HG03558 (cell line): ENCODE measurements at regions not wholly inside any gene's neighbourhood (a gene's known extent, or its start where the extent isn't known, plus 50 kb on each side); places are given as distances from the start of the nearest gene placed in this dataset.
"Not testable (repeated sequence)": the region's sequence is repeated elsewhere in the genome, so short reads cannot be mapped to it uniquely, and the experiment has no call there.

Source experiments
- ATAC-seq: cut with Tn5 transposase; IDR thresholded peaks from one replicate; pipeline ENCODE4 v1.9.1; 2021; ENCODE audit warnings: moderate number of reproducible peaks; ENCODE audit not compliant: unreplicated experiment; ENCODE audit errors: extremely low read depth

DNA sequence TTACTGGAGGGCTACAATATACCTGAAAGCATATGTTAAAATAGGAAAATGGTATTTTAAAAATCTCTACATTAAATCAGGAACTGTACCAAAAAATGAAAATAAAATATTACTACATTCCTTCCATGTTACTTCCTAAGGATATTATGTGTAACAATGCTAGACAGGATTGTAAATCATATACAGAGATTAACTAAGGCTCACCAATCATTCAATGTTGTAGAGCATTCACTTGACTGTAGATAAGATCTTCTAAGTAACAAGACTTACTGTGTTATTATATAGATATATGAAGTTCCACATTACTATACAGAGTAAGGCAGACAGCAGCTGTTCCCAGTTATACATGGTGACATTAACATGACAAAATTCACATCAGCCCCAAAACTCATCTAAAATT lies 1919.1 kb upstream of the CDH9 start:
- ATAC-seq, result no peak

DNA sequence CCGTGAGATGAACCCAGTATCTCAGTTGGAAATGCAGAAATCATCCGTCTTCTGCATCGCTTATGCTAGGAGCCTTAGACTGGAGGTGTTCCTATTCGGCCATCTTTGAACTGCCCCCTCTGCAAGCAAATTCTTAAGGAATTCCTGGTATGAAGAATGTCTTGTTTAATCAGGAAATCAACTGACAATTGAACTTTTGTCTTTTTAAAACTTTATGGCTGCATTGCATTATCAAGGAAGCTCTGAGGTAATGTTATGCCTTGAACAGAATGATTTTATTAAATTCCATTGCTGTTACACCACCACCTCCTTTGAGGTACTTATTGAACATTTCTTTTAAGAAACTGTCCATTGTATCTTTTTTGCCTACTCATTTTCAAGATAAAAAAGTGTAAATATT lies 1915.7 kb upstream of the CDH9 start:
- no peak for ATAC-seq

DNA sequence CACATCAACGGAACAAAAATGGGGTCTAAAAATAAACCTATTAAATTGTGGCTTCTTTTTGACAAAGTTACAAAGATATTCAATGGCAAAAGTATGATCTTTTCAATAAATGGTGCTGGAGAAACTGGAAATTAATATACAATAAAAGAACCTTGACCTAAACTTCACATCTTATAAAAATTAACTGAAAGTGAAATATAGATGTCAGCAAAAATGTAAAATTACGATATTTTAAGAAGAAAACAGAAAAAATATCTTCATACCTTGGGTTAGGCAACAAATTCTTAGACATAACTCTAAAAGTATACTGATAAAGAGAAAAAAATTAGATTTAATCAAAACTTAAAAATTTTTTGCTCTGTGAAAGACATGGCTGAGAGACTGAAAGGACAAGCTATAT lies 1909.5 kb upstream of the CDH9 start:
- no peak for ATAC-seq

GRCh38 chr5:28945859-28946258 lies 1907.5 kb upstream of the CDH9 start:
- no peak for ATAC-seq

GRCh38 chr5:28929366-28929765 lies 1891.0 kb upstream of the CDH9 start:
- not testable (repeated sequence) for ATAC-seq

DNA sequence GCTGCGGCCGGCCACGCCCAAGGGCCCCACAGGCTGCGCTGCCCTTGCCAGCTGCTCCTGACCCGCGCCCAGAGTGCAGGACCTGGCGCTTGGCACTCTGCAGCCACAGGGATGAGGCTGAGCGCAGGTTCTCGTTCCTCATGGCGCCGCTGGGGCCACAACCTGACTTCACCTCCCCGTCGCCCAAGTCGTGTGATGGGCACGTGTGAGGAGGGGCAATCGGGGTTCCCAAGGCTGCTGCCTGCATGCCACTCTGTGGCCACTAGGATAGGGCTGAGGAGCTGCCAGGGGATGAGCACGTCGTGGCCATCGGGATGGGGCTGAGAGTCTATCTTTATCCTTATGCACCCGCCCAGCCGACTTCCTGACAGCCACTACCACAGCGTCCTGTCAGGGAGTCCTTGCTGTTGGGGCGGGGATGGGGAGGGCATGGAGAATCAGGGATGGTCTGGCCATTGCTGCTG lies 1890.0 kb upstream of the CDH9 start:
- not testable (repeated sequence) for ATAC-seq

- no peak for ATAC-seq
These were observed 1889.4 kb upstream of the CDH9 start for GRCh38 chr5:28927559-28928326.

DNA sequence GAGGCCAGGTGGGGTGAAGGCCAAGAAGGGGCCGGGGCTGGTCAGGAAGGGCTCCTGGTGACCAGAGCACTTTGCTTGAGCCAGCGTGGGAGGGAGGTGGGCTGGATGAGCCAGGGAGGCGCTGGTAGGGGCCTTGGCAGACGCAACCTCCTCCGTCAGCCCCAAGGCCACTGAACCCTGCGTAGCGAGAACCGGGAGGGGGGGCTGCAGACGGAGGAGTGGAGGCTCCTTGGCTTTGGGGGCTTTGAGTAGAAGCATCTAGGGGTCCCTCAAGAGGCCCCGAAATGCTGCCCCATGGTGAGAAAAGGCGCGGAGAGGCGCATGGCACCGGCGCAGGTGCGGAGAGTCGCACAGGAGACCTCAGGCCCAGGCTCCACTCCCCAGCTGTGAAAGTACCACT lies 1888.0 kb upstream of the CDH9 start:
- ATAC-seq, result no peak

DNA sequence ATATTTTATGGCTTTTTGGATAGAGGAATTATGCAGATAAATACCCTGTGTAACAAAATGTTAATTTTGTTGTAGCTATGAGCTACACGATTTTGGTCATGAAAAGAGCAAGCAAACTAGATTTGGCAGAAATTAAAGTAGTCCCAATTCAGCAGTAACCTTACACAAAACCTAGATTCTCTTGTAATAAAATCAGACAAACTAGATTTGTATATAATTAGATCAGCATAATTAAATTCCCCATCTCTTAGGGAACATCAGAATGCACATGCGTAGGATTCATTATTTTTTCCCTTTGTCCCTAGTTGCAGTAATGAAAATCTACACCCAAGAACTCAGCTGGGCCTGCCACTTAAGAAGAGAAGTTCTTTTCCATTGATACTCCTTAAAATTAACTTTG lies 1879.2 kb upstream of the CDH9 start:
- ATAC-seq, result no peak

DNA sequence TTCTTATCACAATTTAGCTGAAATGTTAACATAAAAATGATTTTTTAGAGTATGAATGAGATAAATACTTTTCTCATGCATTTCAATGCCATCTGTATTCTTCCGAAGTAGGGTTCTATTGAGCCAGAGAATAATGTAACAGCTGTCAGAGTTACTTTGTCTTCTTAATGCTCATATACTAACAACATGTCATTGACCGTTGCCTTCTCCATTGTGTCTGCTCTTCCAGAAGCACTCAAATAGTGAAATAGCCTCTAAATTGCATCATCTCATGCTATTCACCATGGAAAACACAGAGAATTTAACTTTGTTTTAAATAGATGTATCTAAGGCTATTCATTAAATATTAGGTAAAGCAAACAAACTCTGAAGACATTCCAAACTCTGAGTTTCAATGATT lies 1875.9 kb upstream of the CDH9 start:
- ATAC-seq, result no peak

GRCh38 chr5:28903643-28904042 lies 1865.3 kb upstream of the CDH9 start:
- ATAC-seq, result no peak

GRCh38 chr5:28896949-28897348 lies 1858.6 kb upstream of the CDH9 start:
- no peak for ATAC-seq

DNA sequence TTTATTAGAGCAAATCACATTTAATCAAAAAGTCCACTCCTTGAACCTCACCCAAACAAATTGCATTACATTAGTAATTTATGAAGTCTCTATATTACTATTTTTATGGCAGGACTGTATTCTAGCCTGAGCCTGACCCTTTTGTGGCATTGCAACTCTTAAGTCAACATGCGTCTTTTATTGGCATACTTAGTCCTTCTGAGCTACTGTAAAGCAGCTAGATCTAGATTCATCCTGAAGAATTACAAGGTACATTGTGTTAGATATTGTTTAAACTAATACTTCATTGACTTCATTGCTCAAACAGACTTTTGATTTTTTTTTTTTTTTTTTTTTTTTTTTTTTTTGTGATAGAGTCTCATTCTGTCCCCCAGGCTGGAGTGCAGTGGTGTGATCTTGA lies 1842.5 kb upstream of the CDH9 start:
- ATAC-seq, result no peak

- ATAC-seq, result no peak
These were observed 1838.7 kb upstream of the CDH9 start for GRCh38 chr5:28877050-28877449.

GRCh38 chr5:28864006-28864405 lies 1825.6 kb upstream of the CDH9 start:
- ATAC-seq, result no peak

- no peak for ATAC-seq
These were observed 1824.4 kb upstream of the CDH9 start for GRCh38 chr5:28862860-28863196.

DNA sequence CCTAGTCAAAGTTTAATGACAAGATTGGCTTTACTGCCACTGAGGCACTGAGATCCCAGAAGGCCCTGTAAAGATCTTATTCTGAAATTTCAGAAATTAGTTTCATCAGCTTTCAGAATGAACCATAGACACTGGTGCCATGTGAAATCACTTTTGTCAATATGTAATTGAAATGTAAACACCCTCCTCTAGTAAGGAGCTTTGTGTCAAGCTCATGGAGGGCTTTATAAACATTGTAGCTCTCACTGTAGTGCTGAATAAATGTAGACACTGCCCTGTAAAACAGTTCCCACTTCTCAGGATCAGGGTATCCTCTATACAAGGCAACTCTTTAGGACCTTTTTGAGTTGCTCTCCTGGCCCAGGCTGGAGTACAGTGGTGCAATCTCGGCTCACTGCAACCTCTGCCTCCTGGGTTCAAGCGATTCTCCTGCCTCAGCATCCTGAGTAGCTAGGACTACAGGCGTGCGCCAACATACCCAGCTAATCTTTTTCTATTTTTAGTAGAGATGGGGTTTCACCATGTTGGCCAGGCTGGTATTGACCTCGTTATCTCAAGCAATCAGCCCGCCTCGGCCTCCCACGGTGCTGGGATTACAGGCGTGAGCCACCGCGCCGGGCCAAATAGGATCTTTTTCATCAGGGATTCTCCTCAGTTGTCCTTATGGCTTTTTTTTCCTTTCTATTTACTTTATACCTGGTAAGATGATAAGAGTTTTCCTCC lies 1823.9 kb upstream of the CDH9 start:
- no peak for ATAC-seq

GRCh38 chr5:28855626-28856025 lies 1817.2 kb upstream of the CDH9 start:
- ATAC-seq, result no peak

DNA sequence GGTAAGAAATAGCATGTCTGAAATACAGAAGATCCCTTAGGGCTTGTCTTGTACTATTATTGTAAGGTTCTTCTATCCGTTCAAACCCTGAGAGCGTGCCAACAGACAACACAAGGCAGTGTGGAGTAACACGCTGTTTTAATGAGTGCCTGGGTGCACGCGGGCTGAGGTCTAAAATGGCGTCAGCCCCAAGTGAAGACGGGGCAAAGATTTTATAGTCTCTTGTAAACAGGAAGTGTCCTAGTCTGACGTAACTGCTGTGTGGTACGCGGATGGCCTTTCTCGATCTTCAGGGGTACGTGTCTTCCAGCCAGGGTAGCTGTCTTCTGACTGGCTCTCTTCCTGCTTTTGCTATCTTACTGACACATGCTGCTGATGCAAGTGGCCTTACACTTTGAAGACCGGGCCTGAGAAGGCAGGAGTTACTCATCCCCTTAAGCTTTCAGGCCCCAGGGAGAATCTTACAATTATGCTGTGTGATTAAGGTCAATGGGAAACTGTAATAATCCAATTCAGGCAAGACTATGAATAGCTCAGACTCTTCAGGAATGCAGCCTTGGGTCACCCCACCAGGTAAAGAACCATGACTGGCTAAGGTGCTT lies 1812.0 kb upstream of the CDH9 start:
- no peak for ATAC-seq

- no peak for ATAC-seq
These were observed 1792.7 kb upstream of the CDH9 start for GRCh38 chr5:28831042-28831441.

- ATAC-seq, result no peak
These were observed 1784.8 kb upstream of the CDH9 start for GRCh38 chr5:28823231-28823630.

DNA sequence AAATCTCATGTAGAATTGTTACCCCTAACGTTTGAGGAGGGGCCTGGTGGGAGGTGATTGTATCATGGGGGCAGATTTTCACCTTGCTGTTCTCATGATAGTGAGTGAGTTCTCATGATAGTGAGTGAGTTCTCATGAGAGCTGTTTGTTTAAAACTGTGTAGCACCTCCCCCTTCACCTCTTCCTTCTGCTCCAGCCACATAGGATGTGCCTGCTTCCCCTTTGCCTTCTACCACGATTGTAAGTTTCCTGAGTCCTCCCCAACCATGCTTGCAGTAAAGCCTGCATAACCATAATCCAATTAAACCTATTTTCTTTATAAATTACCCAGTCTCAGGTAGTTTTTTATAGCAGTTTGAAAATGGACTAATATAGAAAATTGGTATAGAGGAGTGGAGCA lies 1783.7 kb upstream of the CDH9 start:
- ATAC-seq, result no peak
